HCT116 (cell line): ENCODE measurements at regions not wholly inside any gene's neighbourhood (a gene's known extent, or its start where the extent isn't known, plus 50 kb on each side); places are given as distances from the start of the nearest gene placed in this dataset.

Experiments
- ATAC-seq: fragments of 200-7000 bp; cut with Tn5 transposase; 2 replicates; pipeline ENCODE4 v1.9.1; 2020; ENCODE audit warnings: mild to moderate bottlenecking, moderate library complexity
- BruUV-seq: library from RNA; stranded (reverse); fragments of 400-500 nt; replicated peaks from 2 replicates; lab custom pipeline; 2021; lab: Mats Ljungman, UMichigan
- CTCF ChIA-PET: fragments of 300-600 bp; sonication (Branson Sonifier 250); formaldehyde crosslinking; loops from one replicate; lab custom pipeline; 2021; ENCODE audit warnings: antibody characterized with exemption; lab: Charles Lee
- POLR2A ChIA-PET: fragments of 300-600, 350-600 bp; sonication (Branson Sonifier 250); formaldehyde crosslinking; loops from one replicate; lab custom pipeline; 2021; ENCODE audit warnings: antibody characterized with exemption; lab: Charles Lee
- RAD21 ChIA-PET, 2 experiments: fragments of 300-600 bp; sonication (Branson Sonifier 250); formaldehyde crosslinking; loops; one replicate each; lab custom pipeline; 2023; ENCODE audit warnings: low total read pairs in 2 of 2; ENCODE audit not compliant: uncharacterized antibody in 2 of 2, unreplicated experiment in 2 of 2, low non-redundant PET in 1 of 2; lab: Charles Lee
- DNase-seq: peaks from one replicate; pipeline ENCODE4 v3.0.0-alpha.2; 2010; ENCODE audit warnings: low read depth, low spot score
- H2AFZ ChIP-seq: fragments of 200-600 bp; shearing (Covaris generic), sonication (generic); 2 replicates; pipeline ENCODE4 v1.6.1; 2017; ENCODE audit warnings: low read depth, mixed run types, mixed read lengths, antibody characterized with exemption, low read length; ENCODE audit not compliant: poor library complexity, severe bottlenecking
- H3K27ac ChIP-seq: 2 replicates; pipeline ENCODE4 v1.5.1; 2012; ENCODE audit warnings: low read depth, low read length
- H3K27me3 ChIP-seq: fragments of 200-600 bp; sonication (generic); 2 replicates; pipeline ENCODE4 v1.6.1; 2016; ENCODE audit warnings: mixed run types, low read length, mixed read lengths; ENCODE audit not compliant: insufficient read depth
- H3K36me3 ChIP-seq, 2 experiments: fragments of 200-500 bp in 1 of 2; fragments of 200-600 bp in 1 of 2; sonication (Bioruptor generic) in 1 of 2; sonication (generic) in 1 of 2; 2 replicates each; pipeline versions ENCODE4 v1.5.1 to v1.6.1; 2014 to 2016; ENCODE audit warnings: low read length in 2 of 2, inconsistent platforms in 1 of 2, mixed read lengths in 1 of 2, mixed run types in 1 of 2; ENCODE audit not compliant: insufficient read depth in 2 of 2, control insufficient read depth in 1 of 2
- H3K4me1 ChIP-seq, 2 experiments: fragments of 200-600 bp in 1 of 2; sonication (generic) in 1 of 2; 2 replicates each; pipeline versions ENCODE4 v1.5.1 to v1.6.1; 2012 to 2017; ENCODE audit warnings: low read length in 2 of 2, inconsistent platforms in 1 of 2, mild to moderate bottlenecking in 1 of 2, mixed read lengths in 1 of 2, mixed run types in 1 of 2, moderate library complexity in 1 of 2; ENCODE audit not compliant: insufficient read depth in 2 of 2, control insufficient read depth in 1 of 2
- H3K4me2 ChIP-seq: fragments of 200-600 bp; sonication (generic); 2 replicates; pipeline ENCODE4 v1.6.1; 2017; ENCODE audit warnings: mixed run types, low read length, mixed read lengths
- H3K4me3 ChIP-seq, 2 experiments: fragments of 200-600 bp in 1 of 2; sonication (generic) in 1 of 2; replicated peaks in 1 of 2; 2 replicates each; pipeline ENCODE4 v1.5.1; 2011 to 2016; ENCODE audit warnings: low read length in 2 of 2, control low read depth in 1 of 2, low read depth in 1 of 2, mild to moderate bottlenecking in 1 of 2, mixed read lengths in 1 of 2, mixed run types in 1 of 2
- H3K79me2 ChIP-seq: fragments of 200-600 bp; sonication (generic); 2 replicates; pipeline ENCODE4 v1.6.1; 2017; ENCODE audit warnings: mild to moderate bottlenecking, mixed run types, low read length, moderate library complexity, mixed read lengths; ENCODE audit not compliant: insufficient read depth
- H3K9ac ChIP-seq: fragments of 200-600 bp; sonication (generic); 2 replicates; pipeline ENCODE4 v1.6.1; 2016; ENCODE audit warnings: low read length, mixed read lengths
- H3K9me2 ChIP-seq: fragments of 200-600 bp; sonication (generic), shearing (Covaris generic); 2 replicates; pipeline ENCODE4 v1.6.1; 2017; ENCODE audit warnings: mixed run types, mild to moderate bottlenecking, moderate library complexity; ENCODE audit not compliant: insufficient read depth
- H3K9me3 ChIP-seq, 2 experiments: fragments of 200-500 bp in 1 of 2; fragments of 200-600 bp in 1 of 2; sonication (Bioruptor generic) in 1 of 2; sonication (generic) in 1 of 2; 2 replicates each; pipeline ENCODE4 v1.6.1; 2014 to 2017; ENCODE audit warnings: low read length in 2 of 2, mixed read lengths in 2 of 2, inconsistent platforms in 1 of 2, low read depth in 1 of 2, mild to moderate bottlenecking in 1 of 2, mixed run types in 1 of 2, moderate library complexity in 1 of 2; ENCODE audit not compliant: control insufficient read depth in 1 of 2, insufficient read depth in 1 of 2
- H4K20me1 ChIP-seq: fragments of 200-600 bp; sonication (generic), shearing (Covaris generic); 2 replicates; pipeline ENCODE4 v1.6.1; 2017; ENCODE audit warnings: mixed run types, mild to moderate bottlenecking, moderate library complexity; ENCODE audit not compliant: insufficient read depth
- CBX3 ChIP-seq: IDR thresholded peaks from 2 replicates; pipeline ENCODE4 v1.6.1; 2012; ENCODE audit warnings: low read depth
- CEBPB ChIP-seq: IDR thresholded peaks from 2 replicates; pipeline ENCODE4 v1.6.1; 2012; ENCODE audit warnings: low read depth
- EGR1 ChIP-seq: IDR thresholded peaks from 2 replicates; pipeline ENCODE4 v1.6.1; 2012; ENCODE audit warnings: low read depth
- EZH2phosphoT487 ChIP-seq: fragments of 200-600 bp; IDR thresholded peaks from 2 replicates; pipeline ENCODE4 v1.6.1; 2018; ENCODE audit warnings: antibody characterized with exemption, borderline replicate concordance
- RAD21 ChIP-seq: IDR thresholded peaks from 2 replicates; pipeline ENCODE4 v1.6.1; 2012; ENCODE audit warnings: low read depth, mild to moderate bottlenecking
- TCF7L2 ChIP-seq: IDR thresholded peaks from 2 replicates; pipeline ENCODE4 v1.7.0; 2011; ENCODE audit warnings: borderline replicate concordance, inconsistent platforms; ENCODE audit not compliant: insufficient read depth, insufficient read length; ENCODE audit errors: extremely low read depth
- ZBTB33 ChIP-seq: IDR thresholded peaks from 2 replicates; pipeline ENCODE4 v1.6.1; 2011; ENCODE audit warnings: mild to moderate bottlenecking, low read length, moderate library complexity; ENCODE audit not compliant: insufficient replicate concordance; ENCODE audit errors: extremely low read depth
- intact Hi-C: fragments of 100-400 bp; cut with micrococcal nuclease; formaldehyde crosslinking; loops from 2 replicates; pipeline ENCODE4 v1.10.0; 2022
- TF ChIP-seq, protein P1 (sequence below): IDR thresholded peaks from 2 replicates; pipeline ENCODE4 v1.6.1; 2012; ENCODE audit warnings: low read depth
- TF ChIP-seq, protein P2 (sequence below): IDR thresholded peaks from 2 replicates; pipeline ENCODE4 v1.6.1; 2012
- TF ChIP-seq, protein P3 (sequence below), 3 experiments: fragments of 200-600 bp in 1 of 3; sonication (generic) in 1 of 3; IDR thresholded peaks in 2 of 3; conservative IDR thresholded peaks in 1 of 3; 2 replicates each; pipeline ENCODE4 v1.5.1; 2012 to 2017; ENCODE audit warnings: low read depth in 2 of 3, low read length in 2 of 3, antibody characterized with exemption in 1 of 3, borderline replicate concordance in 1 of 3, control low read depth in 1 of 3, mild to moderate bottlenecking in 1 of 3, mixed read lengths in 1 of 3, mixed run types in 1 of 3, moderate library complexity in 1 of 3; ENCODE audit not compliant: insufficient read depth in 1 of 3

- Histone ChIP-seq H4K20me1 (no peaks in the 10 kb centered on the region), H3K27ac (no peak overlapping the region), H3K9me3 (no peaks in the 10 kb centered on the region), H3K9ac (no peak overlapping the region), H3K4me3 (no peak overlapping the region), H3K36me3 (no peaks in the 10 kb centered on the region), H3K79me2 (no peaks in the 10 kb centered on the region), H3K4me1 (no peaks in the 10 kb centered on the region), H3K27me3 (peaks cover 7% of the 10 kb centered on the region; the same call in 1 of the 2 replicates), H2AFZ (no peak overlapping the region), H3K9me2 (no peaks in the 10 kb centered on the region), H3K4me2 (no peak overlapping the region)
- TF ChIP-seq CEBPB (no peak), EGR1 (no peak), RAD21 (no peak), ZBTB33 (no peak), CBX3 (no peak), EZH2phosphoT487 (no peak), TCF7L2 (no peak)
- TF ChIP-seq, protein P1, sequence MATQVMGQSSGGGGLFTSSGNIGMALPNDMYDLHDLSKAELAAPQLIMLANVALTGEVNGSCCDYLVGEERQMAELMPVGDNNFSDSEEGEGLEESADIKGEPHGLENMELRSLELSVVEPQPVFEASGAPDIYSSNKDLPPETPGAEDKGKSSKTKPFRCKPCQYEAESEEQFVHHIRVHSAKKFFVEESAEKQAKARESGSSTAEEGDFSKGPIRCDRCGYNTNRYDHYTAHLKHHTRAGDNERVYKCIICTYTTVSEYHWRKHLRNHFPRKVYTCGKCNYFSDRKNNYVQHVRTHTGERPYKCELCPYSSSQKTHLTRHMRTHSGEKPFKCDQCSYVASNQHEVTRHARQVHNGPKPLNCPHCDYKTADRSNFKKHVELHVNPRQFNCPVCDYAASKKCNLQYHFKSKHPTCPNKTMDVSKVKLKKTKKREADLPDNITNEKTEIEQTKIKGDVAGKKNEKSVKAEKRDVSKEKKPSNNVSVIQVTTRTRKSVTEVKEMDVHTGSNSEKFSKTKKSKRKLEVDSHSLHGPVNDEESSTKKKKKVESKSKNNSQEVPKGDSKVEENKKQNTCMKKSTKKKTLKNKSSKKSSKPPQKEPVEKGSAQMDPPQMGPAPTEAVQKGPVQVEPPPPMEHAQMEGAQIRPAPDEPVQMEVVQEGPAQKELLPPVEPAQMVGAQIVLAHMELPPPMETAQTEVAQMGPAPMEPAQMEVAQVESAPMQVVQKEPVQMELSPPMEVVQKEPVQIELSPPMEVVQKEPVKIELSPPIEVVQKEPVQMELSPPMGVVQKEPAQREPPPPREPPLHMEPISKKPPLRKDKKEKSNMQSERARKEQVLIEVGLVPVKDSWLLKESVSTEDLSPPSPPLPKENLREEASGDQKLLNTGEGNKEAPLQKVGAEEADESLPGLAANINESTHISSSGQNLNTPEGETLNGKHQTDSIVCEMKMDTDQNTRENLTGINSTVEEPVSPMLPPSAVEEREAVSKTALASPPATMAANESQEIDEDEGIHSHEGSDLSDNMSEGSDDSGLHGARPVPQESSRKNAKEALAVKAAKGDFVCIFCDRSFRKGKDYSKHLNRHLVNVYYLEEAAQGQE: no peak
- TF ChIP-seq, protein P2, sequence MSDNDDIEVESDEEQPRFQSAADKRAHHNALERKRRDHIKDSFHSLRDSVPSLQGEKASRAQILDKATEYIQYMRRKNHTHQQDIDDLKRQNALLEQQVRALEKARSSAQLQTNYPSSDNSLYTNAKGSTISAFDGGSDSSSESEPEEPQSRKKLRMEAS: no peak
- TF ChIP-seq, protein P3, sequence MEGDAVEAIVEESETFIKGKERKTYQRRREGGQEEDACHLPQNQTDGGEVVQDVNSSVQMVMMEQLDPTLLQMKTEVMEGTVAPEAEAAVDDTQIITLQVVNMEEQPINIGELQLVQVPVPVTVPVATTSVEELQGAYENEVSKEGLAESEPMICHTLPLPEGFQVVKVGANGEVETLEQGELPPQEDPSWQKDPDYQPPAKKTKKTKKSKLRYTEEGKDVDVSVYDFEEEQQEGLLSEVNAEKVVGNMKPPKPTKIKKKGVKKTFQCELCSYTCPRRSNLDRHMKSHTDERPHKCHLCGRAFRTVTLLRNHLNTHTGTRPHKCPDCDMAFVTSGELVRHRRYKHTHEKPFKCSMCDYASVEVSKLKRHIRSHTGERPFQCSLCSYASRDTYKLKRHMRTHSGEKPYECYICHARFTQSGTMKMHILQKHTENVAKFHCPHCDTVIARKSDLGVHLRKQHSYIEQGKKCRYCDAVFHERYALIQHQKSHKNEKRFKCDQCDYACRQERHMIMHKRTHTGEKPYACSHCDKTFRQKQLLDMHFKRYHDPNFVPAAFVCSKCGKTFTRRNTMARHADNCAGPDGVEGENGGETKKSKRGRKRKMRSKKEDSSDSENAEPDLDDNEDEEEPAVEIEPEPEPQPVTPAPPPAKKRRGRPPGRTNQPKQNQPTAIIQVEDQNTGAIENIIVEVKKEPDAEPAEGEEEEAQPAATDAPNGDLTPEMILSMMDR (IDR thresholded peaks at IDR 0.05 in 2 of 3, conservative IDR thresholded peaks at IDR 0.05 in 1 of 3; ENCODE audit: borderline replicate concordance in 1 of 3, insufficient read depth in 1 of 3, low read depth in 2 of 3, low read length in 2 of 3): no peak
- DNase-seq: no peak
- no TSS peak for BruUV-seq
- ChIA-PET RAD21 (no interaction called here), POLR2A (no interaction called here), CTCF (no interaction called here)
- intact Hi-C loops: no loop called here
- no peak for ATAC-seq
Measured at GRCh38 chr16:17560548-17560947, 89.8 kb upstream of the XYLT1 start.
